ENCODE measurements at regions not wholly inside any gene's neighbourhood (a gene's known extent, or its start where the extent isn't known, plus 50 kb on each side); places are given as distances from the start of the nearest gene placed in this dataset.

DNA sequence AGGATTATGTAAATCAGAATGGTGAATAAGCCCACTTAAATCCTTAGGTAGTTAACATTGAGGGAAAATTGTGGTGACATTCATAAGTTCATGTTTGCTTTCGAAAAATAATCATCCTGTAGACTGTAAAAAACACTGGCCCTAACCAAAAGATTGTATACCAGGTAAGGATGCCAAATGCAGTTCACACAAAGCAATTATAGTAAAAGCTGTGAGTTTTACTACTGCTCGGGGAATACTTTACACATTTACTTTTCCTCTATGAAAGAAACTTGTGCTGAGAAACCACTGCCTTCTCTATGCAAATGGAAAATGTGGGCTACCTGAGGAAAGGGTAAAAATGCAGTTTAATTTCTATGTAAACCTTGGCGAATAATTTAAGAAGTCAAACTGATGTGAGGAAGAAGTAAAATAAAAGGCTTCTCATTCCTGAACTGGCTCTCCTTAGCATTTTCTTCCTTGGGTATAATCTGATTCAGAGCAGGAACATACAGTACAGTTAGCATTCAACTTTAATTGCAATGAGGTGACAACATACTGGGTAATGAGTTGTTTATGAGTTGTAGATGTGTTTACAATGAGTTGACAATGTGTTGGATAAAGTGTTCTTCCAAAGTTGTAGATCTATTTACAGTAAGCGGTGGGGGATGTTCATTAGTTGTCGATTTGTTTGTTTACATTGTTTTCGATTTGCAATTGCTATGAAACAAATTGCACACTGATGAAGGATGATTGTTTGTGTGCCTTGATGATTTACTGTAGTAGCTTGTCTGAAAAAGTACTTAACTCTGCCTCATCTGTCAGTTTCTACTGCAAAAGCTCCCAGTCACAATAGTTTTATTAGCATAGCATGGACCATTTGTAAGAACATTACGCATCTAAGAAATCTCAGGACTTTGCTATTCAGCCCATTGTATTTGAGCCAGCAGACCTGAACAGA lies 453.0 kb upstream of the DPH6 start:
- TF ChIP-seq, protein P1, sequence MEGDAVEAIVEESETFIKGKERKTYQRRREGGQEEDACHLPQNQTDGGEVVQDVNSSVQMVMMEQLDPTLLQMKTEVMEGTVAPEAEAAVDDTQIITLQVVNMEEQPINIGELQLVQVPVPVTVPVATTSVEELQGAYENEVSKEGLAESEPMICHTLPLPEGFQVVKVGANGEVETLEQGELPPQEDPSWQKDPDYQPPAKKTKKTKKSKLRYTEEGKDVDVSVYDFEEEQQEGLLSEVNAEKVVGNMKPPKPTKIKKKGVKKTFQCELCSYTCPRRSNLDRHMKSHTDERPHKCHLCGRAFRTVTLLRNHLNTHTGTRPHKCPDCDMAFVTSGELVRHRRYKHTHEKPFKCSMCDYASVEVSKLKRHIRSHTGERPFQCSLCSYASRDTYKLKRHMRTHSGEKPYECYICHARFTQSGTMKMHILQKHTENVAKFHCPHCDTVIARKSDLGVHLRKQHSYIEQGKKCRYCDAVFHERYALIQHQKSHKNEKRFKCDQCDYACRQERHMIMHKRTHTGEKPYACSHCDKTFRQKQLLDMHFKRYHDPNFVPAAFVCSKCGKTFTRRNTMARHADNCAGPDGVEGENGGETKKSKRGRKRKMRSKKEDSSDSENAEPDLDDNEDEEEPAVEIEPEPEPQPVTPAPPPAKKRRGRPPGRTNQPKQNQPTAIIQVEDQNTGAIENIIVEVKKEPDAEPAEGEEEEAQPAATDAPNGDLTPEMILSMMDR (IDR thresholded peaks at IDR 0.05) = no peak
- TF ChIP-seq POLR2A (IDR thresholded peaks at IDR 0.05; ENCODE audit: low read depth) = no peak
- TF ChIP-seq POLR2AphosphoS5 (IDR thresholded peaks at IDR 0.05) = no peak

All from esophagus muscularis mucosa (tissue), 3 donors.